ENCODE measurements at regions not wholly inside any gene's neighbourhood (a gene's known extent, or its start where the extent isn't known, plus 50 kb on each side); places are given as distances from the start of the nearest gene placed in this dataset.
"Not testable (repeated sequence)": the region's sequence is repeated elsewhere in the genome, so short reads cannot be mapped to it uniquely, and the experiment has no call there.

DNA sequence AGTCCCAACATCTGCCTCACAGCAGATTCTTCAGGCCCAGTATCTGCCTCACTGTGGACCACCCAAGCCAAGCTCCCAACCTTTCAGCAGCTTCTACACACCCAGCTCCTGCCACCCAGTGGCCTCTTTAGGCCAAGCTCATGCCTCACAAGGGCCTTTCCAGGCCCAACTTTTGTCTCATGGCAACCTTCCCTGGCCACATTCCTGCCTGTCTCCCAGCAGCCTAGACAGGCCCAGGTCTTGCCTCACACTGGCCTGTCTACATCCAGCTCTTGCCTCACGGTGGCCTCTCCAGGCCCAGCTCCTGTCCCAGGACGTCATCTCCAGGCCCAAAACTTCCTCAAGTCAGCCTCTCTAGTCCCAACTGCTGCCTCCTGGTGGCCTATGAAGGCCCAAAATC is 65.0 kb downstream of the CCDC201 start:
- H3K4me1 ChIP-seq (ENCODE audit: control insufficient read depth, insufficient read depth, low read length); H3K27ac ChIP-seq (ENCODE audit: extremely low read depth, low read depth, low read length); H3K9me3 ChIP-seq (ENCODE audit: control insufficient read depth, insufficient read depth, low read depth, low read length); POLR2A ChIA-PET; CTCF ChIA-PET; H3K36me3 ChIP-seq (ENCODE audit: control insufficient read depth in 2 of 2, insufficient read depth in 1 of 2, low read length in 2 of 2); H3K4me3 ChIP-seq (ENCODE audit: low read depth, low read length): not testable (repeated sequence)

DNA sequence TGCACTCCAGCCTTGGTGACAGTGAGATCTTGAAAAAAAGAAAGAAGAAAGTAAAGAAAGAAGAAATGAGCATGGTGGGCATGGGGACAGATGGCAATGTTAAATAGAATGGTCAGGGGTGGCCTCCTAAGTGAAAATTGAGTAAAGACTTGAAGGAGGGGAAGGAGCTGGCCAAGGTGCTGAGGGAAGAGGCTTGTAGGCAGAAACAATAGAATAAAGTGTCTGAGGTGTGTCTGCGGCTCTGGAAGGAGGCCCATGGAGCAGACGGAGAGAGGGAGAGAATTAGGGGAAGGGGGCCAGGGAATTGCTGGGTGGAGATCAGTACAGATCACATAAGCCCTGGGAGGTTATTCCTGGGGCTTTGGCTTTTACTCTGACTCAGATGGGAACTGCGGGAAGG is 70.7 kb downstream of the CCDC201 start:
- H3K4me1 ChIP-seq (ENCODE audit: control insufficient read depth, insufficient read depth, low read length); POLR2A ChIA-PET; H3K4me3 ChIP-seq (ENCODE audit: low read depth, low read length); H3K27ac ChIP-seq (ENCODE audit: extremely low read depth, low read depth, low read length); H3K9me3 ChIP-seq (ENCODE audit: control insufficient read depth, insufficient read depth, low read depth, low read length); CTCF ChIA-PET; H3K36me3 ChIP-seq (ENCODE audit: control insufficient read depth in 2 of 2, insufficient read depth in 1 of 2, low read length in 2 of 2): not testable (repeated sequence)
- TF ChIP-seq, protein P1, sequence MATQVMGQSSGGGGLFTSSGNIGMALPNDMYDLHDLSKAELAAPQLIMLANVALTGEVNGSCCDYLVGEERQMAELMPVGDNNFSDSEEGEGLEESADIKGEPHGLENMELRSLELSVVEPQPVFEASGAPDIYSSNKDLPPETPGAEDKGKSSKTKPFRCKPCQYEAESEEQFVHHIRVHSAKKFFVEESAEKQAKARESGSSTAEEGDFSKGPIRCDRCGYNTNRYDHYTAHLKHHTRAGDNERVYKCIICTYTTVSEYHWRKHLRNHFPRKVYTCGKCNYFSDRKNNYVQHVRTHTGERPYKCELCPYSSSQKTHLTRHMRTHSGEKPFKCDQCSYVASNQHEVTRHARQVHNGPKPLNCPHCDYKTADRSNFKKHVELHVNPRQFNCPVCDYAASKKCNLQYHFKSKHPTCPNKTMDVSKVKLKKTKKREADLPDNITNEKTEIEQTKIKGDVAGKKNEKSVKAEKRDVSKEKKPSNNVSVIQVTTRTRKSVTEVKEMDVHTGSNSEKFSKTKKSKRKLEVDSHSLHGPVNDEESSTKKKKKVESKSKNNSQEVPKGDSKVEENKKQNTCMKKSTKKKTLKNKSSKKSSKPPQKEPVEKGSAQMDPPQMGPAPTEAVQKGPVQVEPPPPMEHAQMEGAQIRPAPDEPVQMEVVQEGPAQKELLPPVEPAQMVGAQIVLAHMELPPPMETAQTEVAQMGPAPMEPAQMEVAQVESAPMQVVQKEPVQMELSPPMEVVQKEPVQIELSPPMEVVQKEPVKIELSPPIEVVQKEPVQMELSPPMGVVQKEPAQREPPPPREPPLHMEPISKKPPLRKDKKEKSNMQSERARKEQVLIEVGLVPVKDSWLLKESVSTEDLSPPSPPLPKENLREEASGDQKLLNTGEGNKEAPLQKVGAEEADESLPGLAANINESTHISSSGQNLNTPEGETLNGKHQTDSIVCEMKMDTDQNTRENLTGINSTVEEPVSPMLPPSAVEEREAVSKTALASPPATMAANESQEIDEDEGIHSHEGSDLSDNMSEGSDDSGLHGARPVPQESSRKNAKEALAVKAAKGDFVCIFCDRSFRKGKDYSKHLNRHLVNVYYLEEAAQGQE (tag by site-specific recombination; IDR thresholded peaks at IDR 0.05): peak; percentile 74

DNA sequence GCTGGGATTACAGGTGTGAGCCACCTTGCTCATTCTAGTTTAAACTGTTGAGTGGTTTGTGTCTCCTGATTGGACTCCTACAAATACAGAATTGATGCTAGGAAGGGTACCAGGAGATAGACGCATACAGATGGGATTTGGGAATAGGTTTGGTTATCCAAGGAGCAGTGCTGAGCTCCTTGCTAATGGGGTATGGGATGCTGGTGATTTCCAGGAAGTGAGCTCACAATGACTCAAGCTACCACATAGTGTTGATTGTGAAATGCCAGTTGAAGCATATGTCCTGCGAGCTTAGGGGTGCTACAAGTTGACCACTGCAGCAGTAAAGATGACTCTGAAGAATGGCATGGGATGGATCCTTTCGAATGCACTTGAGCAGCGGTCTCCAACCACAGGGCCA is 75.6 kb downstream of the CCDC201 start:
- H3K36me3 ChIP-seq (ENCODE audit: control insufficient read depth in 2 of 2, insufficient read depth in 1 of 2, low read length in 2 of 2); POLR2A ChIA-PET; H3K4me3 ChIP-seq (ENCODE audit: low read depth, low read length); H3K9me3 ChIP-seq (ENCODE audit: control insufficient read depth, insufficient read depth, low read depth, low read length); H3K27ac ChIP-seq (ENCODE audit: extremely low read depth, low read depth, low read length); H3K4me1 ChIP-seq (ENCODE audit: control insufficient read depth, insufficient read depth, low read length); CTCF ChIA-PET: not testable (repeated sequence)

DNA sequence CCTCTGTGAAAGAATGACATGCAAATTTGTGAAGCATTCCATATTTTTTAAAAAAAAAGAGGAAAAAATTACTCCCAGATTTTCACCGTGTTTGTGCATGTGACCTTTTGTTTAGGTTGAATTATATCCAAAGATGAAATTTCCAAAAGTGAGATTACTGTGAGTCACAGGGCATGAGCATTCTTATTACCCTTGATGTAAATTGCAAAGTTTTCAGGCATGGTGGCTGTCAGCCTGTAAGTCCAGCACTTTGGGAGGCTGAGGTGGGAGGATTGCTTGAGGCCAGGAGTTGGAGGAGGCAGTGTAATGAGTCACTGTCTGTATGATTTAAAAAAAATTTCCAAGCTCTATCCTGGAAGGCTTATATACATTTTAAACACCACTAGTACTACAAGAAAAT is 83.2 kb downstream of the CCDC201 start:
- H3K4me1 ChIP-seq (ENCODE audit: control insufficient read depth, insufficient read depth, low read length); H3K4me3 ChIP-seq (ENCODE audit: low read depth, low read length); H3K36me3 ChIP-seq (ENCODE audit: control insufficient read depth in 2 of 2, insufficient read depth in 1 of 2, low read length in 2 of 2); H3K27ac ChIP-seq (ENCODE audit: extremely low read depth, low read depth, low read length); H3K9me3 ChIP-seq (ENCODE audit: control insufficient read depth, insufficient read depth, low read depth, low read length); POLR2A ChIA-PET; CTCF ChIA-PET: not testable (repeated sequence)

DNA sequence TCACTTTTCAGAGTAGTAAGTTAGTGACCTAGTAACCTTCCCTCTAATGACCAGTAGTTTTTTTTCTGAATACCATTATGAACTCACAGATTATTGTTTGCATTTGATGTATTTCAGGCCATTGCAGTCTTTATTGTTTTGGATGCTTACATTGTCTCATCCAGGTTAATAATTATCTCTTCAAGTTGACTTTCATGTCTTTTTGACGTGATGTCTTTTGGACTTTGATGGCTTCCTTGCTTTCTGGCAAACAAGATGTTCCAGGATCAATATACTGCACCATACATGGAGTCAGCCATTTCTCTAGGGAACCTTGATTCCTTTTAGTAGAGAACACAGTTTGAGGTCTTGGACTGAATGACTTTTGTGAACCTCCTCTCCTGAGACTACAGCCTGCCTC is 87.2 kb downstream of the CCDC201 start:
- H3K9me3 ChIP-seq (ENCODE audit: control insufficient read depth, insufficient read depth, low read depth, low read length); H3K4me3 ChIP-seq (ENCODE audit: low read depth, low read length); H3K36me3 ChIP-seq (ENCODE audit: control insufficient read depth in 2 of 2, insufficient read depth in 1 of 2, low read length in 2 of 2); CTCF ChIA-PET; H3K27ac ChIP-seq (ENCODE audit: extremely low read depth, low read depth, low read length); POLR2A ChIA-PET; H3K4me1 ChIP-seq (ENCODE audit: control insufficient read depth, insufficient read depth, low read length): not testable (repeated sequence)

DNA sequence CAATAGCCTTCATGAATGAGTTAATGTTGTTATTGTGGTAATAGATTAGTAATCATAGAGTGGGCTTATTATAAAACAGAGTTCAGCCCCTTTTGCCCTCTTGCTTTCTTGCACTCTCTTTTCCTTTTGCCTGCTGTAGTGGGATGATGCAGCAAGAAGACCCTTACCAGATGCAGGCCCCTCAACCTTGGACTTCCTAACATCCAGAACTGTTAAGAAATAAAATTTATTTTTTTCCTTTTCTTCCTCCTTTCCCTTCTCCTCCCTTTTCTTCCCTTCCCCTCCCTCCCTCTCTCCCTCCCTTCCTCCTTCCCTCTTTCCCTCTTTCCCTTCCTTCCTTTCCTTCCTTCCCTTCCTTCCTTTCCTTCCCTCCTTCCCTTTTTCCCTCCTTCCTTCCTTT is 88.1 kb downstream of the CCDC201 start:
- H3K9me3 ChIP-seq (ENCODE audit: control insufficient read depth, insufficient read depth, low read depth, low read length); H3K4me1 ChIP-seq (ENCODE audit: control insufficient read depth, insufficient read depth, low read length); H3K4me3 ChIP-seq (ENCODE audit: low read depth, low read length); CTCF ChIA-PET; H3K27ac ChIP-seq (ENCODE audit: extremely low read depth, low read depth, low read length); POLR2A ChIA-PET; H3K36me3 ChIP-seq (ENCODE audit: control insufficient read depth in 2 of 2, insufficient read depth in 1 of 2, low read length in 2 of 2): not testable (repeated sequence)

All from HEK293 (cell line).